GM19372 (cell line): ENCODE measurements at regions not wholly inside any gene's neighbourhood (a gene's known extent, or its start where the extent isn't known, plus 50 kb on each side); places are given as distances from the start of the nearest gene placed in this dataset.
"Not testable (repeated sequence)": the region's sequence is repeated elsewhere in the genome, so short reads cannot be mapped to it uniquely, and the experiment has no call there.

ENCODE experiments used
- ATAC-seq: cut with Tn5 transposase; IDR thresholded peaks from one replicate; pipeline ENCODE4 v1.9.1; 2021; ENCODE audit warnings: mild to moderate bottlenecking, low read depth, moderate library complexity; ENCODE audit not compliant: unreplicated experiment

GRCh38 chr1:93774707-93775106 is 93.1 kb upstream of the BCAR3 start:
- no peak for ATAC-seq

GRCh38 chr1:93773049-93773838 is 91.6 kb upstream of the BCAR3 start:
- no peak for ATAC-seq

GRCh38 chr1:93771843-93772242 is 90.2 kb upstream of the BCAR3 start:
- no peak for ATAC-seq

GRCh38 chr1:93770640-93771039 is 89.0 kb upstream of the BCAR3 start:
- ATAC-seq: no peak

GRCh38 chr1:93769777-93770176 is 88.1 kb upstream of the BCAR3 start:
- ATAC-seq: no peak

GRCh38 chr1:93768380-93768863 is 86.8 kb upstream of the BCAR3 start:
- no peak for ATAC-seq

- ATAC-seq: no peak
These were observed 84.8 kb upstream of the BCAR3 start for GRCh38 chr1:93766451-93766850.

GRCh38 chr1:93765099-93765498 is 83.5 kb upstream of the BCAR3 start:
- no peak for ATAC-seq

- ATAC-seq: no peak
These were observed 82.7 kb upstream of the BCAR3 start for GRCh38 chr1:93764366-93764750.

GRCh38 chr1:93763704-93764365 is 82.2 kb upstream of the BCAR3 start:
- no peak for ATAC-seq

- ATAC-seq: no peak
These were observed 77.3 kb upstream of the BCAR3 start for GRCh38 chr1:93758842-93759515.

GRCh38 chr1:93757256-93758036 is 75.8 kb upstream of the BCAR3 start:
- ATAC-seq: no peak

- ATAC-seq: no peak
These were observed 75.0 kb upstream of the BCAR3 start for GRCh38 chr1:93756657-93757056.

GRCh38 chr1:93755251-93755715 is 73.6 kb upstream of the BCAR3 start:
- not testable (repeated sequence) for ATAC-seq

GRCh38 chr1:93753791-93754763 is 72.4 kb upstream of the BCAR3 start:
- ATAC-seq: no peak

GRCh38 chr1:93751377-93752250 is 70.0 kb upstream of the BCAR3 start:
- ATAC-seq: no peak

- ATAC-seq: no peak
These were observed 69.3 kb upstream of the BCAR3 start for GRCh38 chr1:93750955-93751354.

- no peak for ATAC-seq
These were observed 68.3 kb upstream of the BCAR3 start for GRCh38 chr1:93749894-93750301.
